SU-DHL-6 (cell line): ENCODE measurements at regions not wholly inside any gene's neighbourhood (a gene's known extent, or its start where the extent isn't known, plus 50 kb on each side); places are given as distances from the start of the nearest gene placed in this dataset.

Source experiments
- H2AFZ ChIP-seq: fragments of 200-600 bp; sonication (generic); 2 replicates; pipeline ENCODE4 v1.6.1; 2014; ENCODE audit warnings: low read depth, mild to moderate bottlenecking, moderate library complexity, mixed read lengths, antibody characterized with exemption, low read length; ENCODE audit not compliant: severe bottlenecking
- H3F3A ChIP-seq: fragments of 200-600 bp; shearing (Covaris generic); 2 replicates; pipeline ENCODE4 v1.6.0; 2016; ENCODE audit warnings: antibody characterized with exemption, mild to moderate bottlenecking; ENCODE audit not compliant: insufficient read depth
- H3K27ac ChIP-seq: fragments of 200-600 bp; sonication (generic); 2 replicates; pipeline ENCODE4 v1.5.1; 2016; ENCODE audit warnings: low read depth, mild to moderate bottlenecking, low read length, moderate library complexity, mixed read lengths
- H3K27me3 ChIP-seq: fragments of 200-600 bp; sonication (generic), shearing (Covaris generic); 2 replicates; pipeline ENCODE4 v1.6.0; 2014; ENCODE audit warnings: mild to moderate bottlenecking, low read length
- H3K36me3 ChIP-seq: fragments of 200-600 bp; sonication (generic); 2 replicates; pipeline ENCODE4 v1.6.1; 2014; ENCODE audit warnings: mild to moderate bottlenecking, low read length, mixed read lengths
- H3K4me2 ChIP-seq: fragments of 300-600, 200-600 bp; shearing (Covaris generic), sonication (generic); 2 replicates; pipeline ENCODE4 v1.6.0; 2014; ENCODE audit warnings: low read length, low read depth, mild to moderate bottlenecking; ENCODE audit not compliant: poor library complexity, severe bottlenecking
- H3K4me3 ChIP-seq: fragments of 200-600 bp; sonication (generic); 2 replicates; pipeline ENCODE4 v1.5.1; 2014; ENCODE audit warnings: antibody characterized with exemption, low read length, mild to moderate bottlenecking, mixed read lengths; ENCODE audit not compliant: insufficient read depth, poor library complexity, severe bottlenecking
- H3K79me2 ChIP-seq: fragments of 200-600 bp; sonication (generic); 2 replicates; pipeline ENCODE4 v1.6.1; 2014; ENCODE audit warnings: mild to moderate bottlenecking, low read length, moderate library complexity; ENCODE audit not compliant: insufficient read depth
- H3K9ac ChIP-seq: fragments of 200-600 bp; sonication (generic); 2 replicates; pipeline ENCODE4 v1.7.0; 2014; ENCODE audit warnings: mild to moderate bottlenecking, low read length
- H3K9me2 ChIP-seq: fragments of 200-600 bp; sonication (generic); replicated peaks from 2 replicates; pipeline ENCODE4 v1.6.1; 2014; ENCODE audit warnings: low read length; ENCODE audit not compliant: insufficient read depth
- H3K9me3 ChIP-seq: fragments of 200-600 bp; sonication (generic); 2 replicates; pipeline ENCODE4 v1.6.1; 2014; ENCODE audit warnings: low read length, mixed read lengths; ENCODE audit not compliant: insufficient read depth
- H4K20me1 ChIP-seq: fragments of 200-600 bp; sonication (generic); 2 replicates; pipeline ENCODE4 v1.6.1; 2014; ENCODE audit warnings: low read depth, mild to moderate bottlenecking, antibody characterized with exemption, low read length, moderate library complexity, mixed read lengths
- CTCF ChIP-seq: fragments of 200-600 bp; sonication (generic); IDR thresholded peaks from one replicate; pipeline ENCODE4 v1.5.1; 2017; ENCODE audit warnings: antibody characterized with exemption, mild to moderate bottlenecking, low read length, moderate library complexity; ENCODE audit not compliant: insufficient read depth, poor library complexity, severe bottlenecking
- EZH2phosphoT487 ChIP-seq: fragments of 200-600 bp; sonication (generic), shearing (Covaris generic); conservative IDR thresholded peaks from 2 replicates; pipeline ENCODE4 v1.6.1; 2018; ENCODE audit warnings: mild to moderate bottlenecking, antibody characterized with exemption, low read length, moderate library complexity, mixed read lengths

DNA sequence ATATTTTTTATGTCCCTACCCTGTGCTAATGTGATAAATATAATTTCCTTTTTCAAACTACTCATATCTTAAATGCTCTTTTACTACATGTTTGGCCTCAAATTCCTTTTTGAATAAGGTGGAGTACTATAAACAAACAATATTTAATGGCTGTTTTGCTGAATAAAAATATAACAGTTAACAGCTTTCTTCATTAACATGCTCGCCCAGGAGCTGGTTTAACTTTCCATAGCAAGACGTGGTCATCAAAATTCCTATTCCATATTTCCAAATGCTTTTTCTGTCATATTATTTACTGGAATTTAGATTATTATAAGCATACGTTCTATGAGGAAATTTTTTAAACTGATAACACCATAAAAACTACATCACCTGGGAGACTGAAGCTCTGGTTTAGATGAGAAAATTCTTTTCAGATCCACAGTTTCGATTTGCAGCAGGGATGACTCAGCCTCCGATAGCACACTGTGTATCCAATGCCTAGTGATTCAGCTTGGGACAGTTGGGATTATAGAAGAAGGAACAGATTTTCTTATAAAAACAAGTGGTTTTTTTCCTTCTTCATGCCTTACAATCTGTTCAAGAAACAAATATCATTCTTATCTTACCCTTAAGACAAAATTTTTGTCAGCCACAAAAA, 129.1 kb downstream of the FBXO8 start:
- no peaks in the 10 kb centered on the region for H3F3A ChIP-seq
- no peaks in the 10 kb centered on the region for H3K36me3 ChIP-seq
- H3K9me3 ChIP-seq = no peaks in the 10 kb centered on the region
- no peak overlapping the region for H3K4me3 ChIP-seq
- TF ChIP-seq CTCF = no peak
- no peak for TF ChIP-seq EZH2phosphoT487
- no peak overlapping the region for H3K9ac ChIP-seq
- no peaks in the 10 kb centered on the region for H3K9me2 ChIP-seq
- H3K27ac ChIP-seq = no peak overlapping the region
- H3K79me2 ChIP-seq = no peaks in the 10 kb centered on the region
- H3K4me2 ChIP-seq = no peak overlapping the region
- no peaks in the 10 kb centered on the region for H3K27me3 ChIP-seq
- no peaks in the 10 kb centered on the region for H4K20me1 ChIP-seq
- no peak overlapping the region for H2AFZ ChIP-seq

GRCh38 chr4:174152717-174153466, 130.6 kb downstream of the FBXO8 start:
- Histone ChIP-seq H3K79me2 (no peaks in the 10 kb centered on the region), H3K36me3 (no peaks in the 10 kb centered on the region), H4K20me1 (no peaks in the 10 kb centered on the region), H3K27ac (no peak overlapping the region), H3K9me3 (no peaks in the 10 kb centered on the region), H3K4me2 (no peak overlapping the region), H3F3A (no peaks in the 10 kb centered on the region), H3K27me3 (no peaks in the 10 kb centered on the region), H3K4me3 (no peak overlapping the region), H2AFZ (no peak overlapping the region), H3K9me2 (no peaks in the 10 kb centered on the region), H3K9ac (no peak overlapping the region)
- no peak for TF ChIP-seq CTCF
- TF ChIP-seq EZH2phosphoT487 = no peak

DNA sequence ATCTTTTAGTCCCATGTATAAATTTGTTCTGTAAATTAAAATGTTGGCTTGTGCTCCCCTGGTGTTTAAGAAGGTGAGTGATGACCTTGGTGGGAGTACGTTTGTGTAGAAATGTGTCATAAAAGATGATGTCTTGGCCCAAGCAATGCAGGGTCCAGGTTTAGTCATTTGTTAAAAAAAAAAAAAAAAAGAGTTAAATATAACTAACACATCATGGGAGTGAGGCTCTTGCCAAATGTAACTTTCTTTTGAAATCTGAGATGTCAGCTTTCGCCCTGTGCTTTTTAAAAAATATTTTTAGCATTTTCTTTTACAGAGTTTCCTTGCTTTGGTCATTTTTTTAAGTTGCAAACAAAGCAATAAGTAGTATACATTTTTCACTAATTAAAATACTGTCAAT, 135.6 kb downstream of the FBXO8 start:
- no peak overlapping the region for H3K27ac ChIP-seq
- H3K4me3 ChIP-seq = no peak overlapping the region
- H3K79me2 ChIP-seq = no peaks in the 10 kb centered on the region
- H3K9ac ChIP-seq = no peak overlapping the region
- no peaks in the 10 kb centered on the region for H3F3A ChIP-seq
- no peak overlapping the region for H2AFZ ChIP-seq
- H3K9me3 ChIP-seq = no peaks in the 10 kb centered on the region
- TF ChIP-seq CTCF (no peak), EZH2phosphoT487 (no peak)
- H3K27me3 ChIP-seq = no peaks in the 10 kb centered on the region
- H3K4me2 ChIP-seq = no peak overlapping the region
- no peaks in the 10 kb centered on the region for H3K36me3 ChIP-seq
- H3K9me2 ChIP-seq = no peaks in the 10 kb centered on the region
- H4K20me1 ChIP-seq = no peaks in the 10 kb centered on the region
